PC-3 (cell line): ENCODE measurements at regions not wholly inside any gene's neighbourhood (a gene's known extent, or its start where the extent isn't known, plus 50 kb on each side); places are given as distances from the start of the nearest gene placed in this dataset.

Experiments used
- CTCF ChIP-seq: fragments of 300-600 bp; sonication (generic); conservative IDR thresholded peaks from 2 replicates; pipeline ENCODE4 v1.5.1; 2017; ENCODE audit warnings: antibody characterized with exemption, low read depth, mild to moderate bottlenecking, low read length
- EZH2phosphoT487 ChIP-seq: fragments of 300-600 bp; sonication (generic); IDR thresholded peaks from 2 replicates; pipeline ENCODE4 v1.6.1; 2018; ENCODE audit warnings: mild to moderate bottlenecking, antibody characterized with exemption, low read length, borderline replicate concordance

- TF ChIP-seq CTCF (no peak), EZH2phosphoT487 (no peak)
Observed at GRCh38 chr10:33392706-33393105, 58.2 kb upstream of the NRP1 start.
